ENCODE measurements at regions not wholly inside any gene's neighbourhood (a gene's known extent, or its start where the extent isn't known, plus 50 kb on each side); places are given as distances from the start of the nearest gene placed in this dataset.

DNA sequence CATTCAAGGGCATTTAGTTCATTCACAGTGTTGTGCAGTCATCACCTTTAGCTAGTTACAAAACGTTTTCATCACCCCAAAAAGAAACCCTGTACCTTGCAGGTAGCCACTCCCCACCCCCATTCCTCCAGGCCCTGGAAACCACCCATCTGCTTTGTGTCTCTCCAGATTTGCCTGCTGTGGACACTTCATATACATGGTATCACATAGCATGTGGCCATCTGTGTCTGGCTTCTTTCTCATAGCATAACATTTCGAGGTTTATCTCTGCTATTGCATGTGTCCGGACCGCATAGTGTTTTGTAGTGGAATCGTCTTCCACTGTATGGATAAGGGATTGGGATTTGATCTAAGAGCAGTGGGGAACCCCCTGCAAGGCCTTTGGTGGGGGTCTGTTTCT is 143.1 kb downstream of the AACS start:
- Histone ChIP-seq H3K36me3 (ENCODE audit: control insufficient read depth, insufficient read depth, low read length) (no peaks in the 10 kb centered on the region), H3K4me3 (ENCODE audit: low read length) (no peak overlapping the region), H3K9me3 (ENCODE audit: control insufficient read depth, insufficient read depth, low read length) (no peaks in the 10 kb centered on the region), H3K27me3 (ENCODE audit: control insufficient read depth, insufficient read depth, low read length) (no peaks in the 10 kb centered on the region), H3K27ac (ENCODE audit: low read length) (no peak overlapping the region), H3K4me1 (ENCODE audit: control insufficient read depth, insufficient read depth, low read length) (no peaks in the 10 kb centered on the region)
- no peaks in the 10 kb centered on the region for H3K9me3 Mint-ChIP-seq
- DNase-seq (no peak), ATAC-seq (no peak)
- H3K4me3 Mint-ChIP-seq = no peak overlapping the region
- peaks cover 0 to 11% of the 10 kb centered on the region in 2 donors for H3K27me3 Mint-ChIP-seq (ENCODE audit: low read depth in 2 of 2)
- TF ChIP-seq, protein P1, sequence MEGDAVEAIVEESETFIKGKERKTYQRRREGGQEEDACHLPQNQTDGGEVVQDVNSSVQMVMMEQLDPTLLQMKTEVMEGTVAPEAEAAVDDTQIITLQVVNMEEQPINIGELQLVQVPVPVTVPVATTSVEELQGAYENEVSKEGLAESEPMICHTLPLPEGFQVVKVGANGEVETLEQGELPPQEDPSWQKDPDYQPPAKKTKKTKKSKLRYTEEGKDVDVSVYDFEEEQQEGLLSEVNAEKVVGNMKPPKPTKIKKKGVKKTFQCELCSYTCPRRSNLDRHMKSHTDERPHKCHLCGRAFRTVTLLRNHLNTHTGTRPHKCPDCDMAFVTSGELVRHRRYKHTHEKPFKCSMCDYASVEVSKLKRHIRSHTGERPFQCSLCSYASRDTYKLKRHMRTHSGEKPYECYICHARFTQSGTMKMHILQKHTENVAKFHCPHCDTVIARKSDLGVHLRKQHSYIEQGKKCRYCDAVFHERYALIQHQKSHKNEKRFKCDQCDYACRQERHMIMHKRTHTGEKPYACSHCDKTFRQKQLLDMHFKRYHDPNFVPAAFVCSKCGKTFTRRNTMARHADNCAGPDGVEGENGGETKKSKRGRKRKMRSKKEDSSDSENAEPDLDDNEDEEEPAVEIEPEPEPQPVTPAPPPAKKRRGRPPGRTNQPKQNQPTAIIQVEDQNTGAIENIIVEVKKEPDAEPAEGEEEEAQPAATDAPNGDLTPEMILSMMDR (IDR thresholded peaks at IDR 0.05) = no peak
- H3K4me1 Mint-ChIP-seq = peaks cover 0 to 7% of the 10 kb centered on the region in 2 donors
- no peak overlapping the region for H3K27ac Mint-ChIP-seq
- intact Hi-C loops (cut with micrococcal nuclease) = no loop called here
- no peaks in the 10 kb centered on the region for H3K36me3 Mint-ChIP-seq
- WGBS (ENCODE audit: insufficient coverage) = 81% methylated on average over 5 of the region's 5 CpGs

DNA sequence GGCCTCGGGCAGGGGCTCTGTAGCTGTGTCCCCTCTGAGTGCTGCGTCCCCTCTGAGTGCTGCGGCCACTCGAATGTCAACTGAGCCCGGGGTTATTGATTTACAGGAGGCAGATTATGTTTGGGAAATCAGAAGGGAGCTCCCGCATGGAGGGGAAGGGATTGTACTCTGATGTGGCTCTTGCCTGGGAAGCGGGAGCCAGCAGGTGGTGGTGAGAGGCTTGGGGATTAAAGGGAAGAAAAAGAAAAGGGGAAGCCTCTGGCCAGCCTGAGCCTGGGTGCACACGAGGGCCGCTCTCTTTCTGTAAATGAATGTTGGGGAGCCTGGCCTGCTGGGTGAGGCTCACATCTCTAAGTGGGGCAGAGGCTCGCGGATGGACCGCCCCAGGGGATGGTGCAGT is 143.7 kb downstream of the AACS start:
- Mint-ChIP-seq H3K4me3 (no peak overlapping the region), H3K27me3 (ENCODE audit: low read depth in 2 of 2) (peaks cover 0 to 11% of the 10 kb centered on the region in 2 donors), H3K36me3 (no peaks in the 10 kb centered on the region), H3K27ac (no peak overlapping the region), H3K9me3 (no peaks in the 10 kb centered on the region), H3K4me1 (peaks cover 0 to 7% of the 10 kb centered on the region in 2 donors)
- Histone ChIP-seq H3K4me1 (ENCODE audit: control insufficient read depth, insufficient read depth, low read length) (no peaks in the 10 kb centered on the region), H3K27ac (ENCODE audit: low read length) (no peak overlapping the region), H3K4me3 (ENCODE audit: low read length) (no peak overlapping the region), H3K36me3 (ENCODE audit: control insufficient read depth, insufficient read depth, low read length) (no peaks in the 10 kb centered on the region), H3K27me3 (ENCODE audit: control insufficient read depth, insufficient read depth, low read length) (no peaks in the 10 kb centered on the region), H3K9me3 (ENCODE audit: control insufficient read depth, insufficient read depth, low read length) (no peaks in the 10 kb centered on the region)
- WGBS (ENCODE audit: insufficient coverage) = 76% methylated on average over 12 of the region's 12 CpGs
- intact Hi-C loops (cut with micrococcal nuclease) = no loop called here
- ATAC-seq (no peak), DNase-seq (no peak)
- TF ChIP-seq, protein P1 (IDR thresholded peaks at IDR 0.05) = no peak

DNA sequence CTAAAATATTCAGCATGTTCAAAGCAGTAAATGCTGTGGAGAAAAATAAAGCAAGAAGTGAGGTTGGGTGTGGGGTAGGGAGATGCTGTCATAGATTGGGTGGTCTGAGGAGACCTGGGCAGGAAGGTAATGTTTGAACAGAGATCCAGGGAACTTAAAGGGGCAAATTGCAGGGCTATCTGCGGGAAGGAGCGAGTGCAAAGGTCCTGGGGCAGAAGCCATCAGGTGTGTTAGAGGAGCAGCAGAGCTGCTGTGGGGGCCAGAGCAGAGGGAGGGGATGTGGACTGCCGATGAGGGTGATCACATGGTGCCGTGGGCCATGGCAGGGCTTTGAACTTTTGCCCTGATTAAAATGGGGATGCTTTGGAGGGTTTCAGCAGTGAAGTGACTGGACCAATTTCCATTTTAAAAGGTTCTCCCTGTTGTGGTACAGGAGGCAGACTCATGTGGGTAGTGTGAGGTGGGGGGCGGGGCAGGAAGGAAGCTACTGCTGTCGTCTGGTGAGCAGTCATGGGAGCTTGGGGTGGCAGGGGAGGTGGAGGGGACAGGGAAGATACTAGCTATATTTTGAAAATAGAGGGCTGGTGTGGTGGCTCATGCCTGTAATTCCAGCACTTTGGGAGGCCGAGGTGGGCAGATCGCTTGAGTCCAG is 145.0 kb downstream of the AACS start:
- ATAC-seq = no peak
- H3K4me3 Mint-ChIP-seq = no peak overlapping the region
- peaks cover 0 to 7% of the 10 kb centered on the region in 2 donors for H3K4me1 Mint-ChIP-seq

More for the DNA sequence above, 145.0 kb downstream of the AACS start:
- Histone ChIP-seq H3K36me3 (ENCODE audit: control insufficient read depth, insufficient read depth, low read length) (no peaks in the 10 kb centered on the region), H3K4me1 (ENCODE audit: control insufficient read depth, insufficient read depth, low read length) (no peaks in the 10 kb centered on the region), H3K27me3 (ENCODE audit: control insufficient read depth, insufficient read depth, low read length) (no peaks in the 10 kb centered on the region), H3K9me3 (ENCODE audit: control insufficient read depth, insufficient read depth, low read length) (no peaks in the 10 kb centered on the region), H3K4me3 (ENCODE audit: low read length) (no peak overlapping the region), H3K27ac (ENCODE audit: low read length) (no peak overlapping the region)
- no peaks in the 10 kb centered on the region for H3K9me3 Mint-ChIP-seq
- H3K27ac Mint-ChIP-seq = no peak overlapping the region
- intact Hi-C loops (cut with micrococcal nuclease) = no loop called here
- 70% methylated on average over 8 of the region's 8 CpGs for WGBS (ENCODE audit: insufficient coverage)
- H3K27me3 Mint-ChIP-seq (ENCODE audit: low read depth in 2 of 2) = peaks cover 0 to 11% of the 10 kb centered on the region in 2 donors
- TF ChIP-seq, protein P1 (IDR thresholded peaks at IDR 0.05) = no peak
- no peak for DNase-seq
- no peaks in the 10 kb centered on the region for H3K36me3 Mint-ChIP-seq

Measured in natural killer cell (primary cell).